Effector memory CD8-positive, alpha-beta T cell (primary cell): ENCODE measurements at regions not wholly inside any gene's neighbourhood (a gene's known extent, or its start where the extent isn't known, plus 50 kb on each side); places are given as distances from the start of the nearest gene placed in this dataset.
"Not testable (repeated sequence)": the region's sequence is repeated elsewhere in the genome, so short reads cannot be mapped to it uniquely, and the experiment has no call there.

Experiments used
- ATAC-seq: fragments of 150-1000 bp; cut with Tn5 transposase; replicated peaks from 2 replicates; pipeline ENCODE4 v1.10.0; 2021; ENCODE audit warnings: mild to moderate bottlenecking, moderate library complexity
- DNase-seq, 3 experiments: peaks; one replicate each; pipeline ENCODE4 v3.0.0; 2021
- H3K27ac Mint-ChIP-seq, 2 donors: one replicate each; pipeline ENCODE4 v1.8.0; 2022; ENCODE audit warnings: mild to moderate bottlenecking in 2 of 2, mixed read lengths in 2 of 2, moderate library complexity in 2 of 2
- H3K27me3 Mint-ChIP-seq, 2 donors: one replicate each; pipeline ENCODE4 v1.8.0; 2022; ENCODE audit warnings: mixed read lengths in 2 of 2
- H3K36me3 Mint-ChIP-seq: one replicate; pipeline ENCODE4 v1.8.0; 2022; ENCODE audit warnings: mild to moderate bottlenecking, moderate library complexity, mixed read lengths; ENCODE audit not compliant: insufficient read depth
- H3K4me1 Mint-ChIP-seq, 2 donors: one replicate each; pipeline ENCODE4 v1.8.0; 2022; ENCODE audit warnings: low read depth in 2 of 2, mixed read lengths in 2 of 2
- H3K4me3 Mint-ChIP-seq, 2 donors: one replicate each; pipeline ENCODE4 v1.8.0; 2022; ENCODE audit warnings: mild to moderate bottlenecking in 2 of 2, mixed read lengths in 2 of 2, moderate library complexity in 2 of 2
- H3K9me3 Mint-ChIP-seq, 2 donors: one replicate each; pipeline ENCODE4 v1.8.0; 2022; ENCODE audit warnings: mixed read lengths in 2 of 2

- ATAC-seq, DNase-seq: not testable (repeated sequence)
These were observed 273.5 kb upstream of the PLGLB1 start for GRCh38 chr2:87295135-87295534.

GRCh38 chr2:87301349-87301748, 279.7 kb upstream of the PLGLB1 start:
- not testable (repeated sequence) for H3K4me1 Mint-ChIP-seq

More at GRCh38 chr2:87295135-87295534, 273.5 kb upstream of the PLGLB1 start:
- not testable (repeated sequence) for H3K4me1 Mint-ChIP-seq, H3K9me3 Mint-ChIP-seq, H3K27ac Mint-ChIP-seq, H3K27me3 Mint-ChIP-seq, H3K4me3 Mint-ChIP-seq, H3K36me3 Mint-ChIP-seq

GRCh38 chr2:87301871-87302270, 280.2 kb upstream of the PLGLB1 start:
- not testable (repeated sequence) for H3K27me3 Mint-ChIP-seq, H3K9me3 Mint-ChIP-seq, H3K27ac Mint-ChIP-seq, ATAC-seq, H3K36me3 Mint-ChIP-seq, DNase-seq, H3K4me1 Mint-ChIP-seq, H3K4me3 Mint-ChIP-seq

More at GRCh38 chr2:87301349-87301748, 279.7 kb upstream of the PLGLB1 start:
- DNase-seq, H3K9me3 Mint-ChIP-seq, ATAC-seq, H3K36me3 Mint-ChIP-seq, H3K27me3 Mint-ChIP-seq, H3K27ac Mint-ChIP-seq, H3K4me3 Mint-ChIP-seq: not testable (repeated sequence)

GRCh38 chr2:87308621-87309020, 287.0 kb upstream of the PLGLB1 start:
- not testable (repeated sequence) for H3K36me3 Mint-ChIP-seq, DNase-seq, H3K27ac Mint-ChIP-seq, H3K27me3 Mint-ChIP-seq, H3K9me3 Mint-ChIP-seq, H3K4me1 Mint-ChIP-seq, ATAC-seq, H3K4me3 Mint-ChIP-seq

- not testable (repeated sequence) for H3K4me3 Mint-ChIP-seq, H3K4me1 Mint-ChIP-seq, H3K27me3 Mint-ChIP-seq, H3K9me3 Mint-ChIP-seq, DNase-seq, ATAC-seq, H3K36me3 Mint-ChIP-seq, H3K27ac Mint-ChIP-seq
These were observed 288.1 kb upstream of the PLGLB1 start for GRCh38 chr2:87309785-87310184.

- H3K27ac Mint-ChIP-seq, H3K4me1 Mint-ChIP-seq, DNase-seq, H3K36me3 Mint-ChIP-seq, H3K27me3 Mint-ChIP-seq, H3K4me3 Mint-ChIP-seq, ATAC-seq, H3K9me3 Mint-ChIP-seq: not testable (repeated sequence)
These were observed 290.3 kb upstream of the PLGLB1 start for GRCh38 chr2:87311896-87312441.

GRCh38 chr2:87314622-87315021, 293.0 kb upstream of the PLGLB1 start:
- not testable (repeated sequence) for H3K27me3 Mint-ChIP-seq, H3K27ac Mint-ChIP-seq, H3K4me1 Mint-ChIP-seq, H3K36me3 Mint-ChIP-seq, H3K9me3 Mint-ChIP-seq, DNase-seq
- peak overlapping the region; percentile 41 to 44 for H3K4me3 Mint-ChIP-seq
- peak; percentile 39 for ATAC-seq

GRCh38 chr2:87315183-87315902, 293.7 kb upstream of the PLGLB1 start:
- not testable (repeated sequence) for DNase-seq, H3K9me3 Mint-ChIP-seq, H3K36me3 Mint-ChIP-seq, H3K4me1 Mint-ChIP-seq, H3K27me3 Mint-ChIP-seq, H3K27ac Mint-ChIP-seq
- peak; percentile 59 for ATAC-seq
- peak overlapping the region; percentile 41 to 44 for H3K4me3 Mint-ChIP-seq

- not testable (repeated sequence) for H3K4me3 Mint-ChIP-seq, H3K27me3 Mint-ChIP-seq, H3K27ac Mint-ChIP-seq, H3K36me3 Mint-ChIP-seq, DNase-seq, ATAC-seq, H3K4me1 Mint-ChIP-seq, H3K9me3 Mint-ChIP-seq
These were observed 295.5 kb upstream of the PLGLB1 start for GRCh38 chr2:87317193-87317592.

- ATAC-seq, H3K27me3 Mint-ChIP-seq, H3K4me1 Mint-ChIP-seq, H3K9me3 Mint-ChIP-seq, H3K4me3 Mint-ChIP-seq, DNase-seq, H3K27ac Mint-ChIP-seq, H3K36me3 Mint-ChIP-seq: not testable (repeated sequence)
These were observed 297.3 kb upstream of the PLGLB1 start for GRCh38 chr2:87318814-87319491.

- not testable (repeated sequence) for H3K9me3 Mint-ChIP-seq, H3K27ac Mint-ChIP-seq, ATAC-seq, H3K36me3 Mint-ChIP-seq, H3K27me3 Mint-ChIP-seq, H3K4me3 Mint-ChIP-seq, DNase-seq
- H3K4me1 Mint-ChIP-seq, result peaks cover 8 to 13% of the 10 kb centered on the region in 2 donors
These were observed 298.1 kb upstream of the PLGLB1 start for GRCh38 chr2:87319705-87320104.

GRCh38 chr2:87321201-87321600, 299.6 kb upstream of the PLGLB1 start:
- H3K4me1 Mint-ChIP-seq, result peaks cover 11 to 14% of the 10 kb centered on the region in 2 donors
- H3K36me3 Mint-ChIP-seq, H3K9me3 Mint-ChIP-seq, ATAC-seq, H3K4me3 Mint-ChIP-seq, H3K27ac Mint-ChIP-seq, DNase-seq, H3K27me3 Mint-ChIP-seq: not testable (repeated sequence)

GRCh38 chr2:87324335-87325041, 302.8 kb upstream of the PLGLB1 start:
- not testable (repeated sequence) for H3K36me3 Mint-ChIP-seq, H3K9me3 Mint-ChIP-seq, H3K27me3 Mint-ChIP-seq, DNase-seq
- peak; percentile 68 for ATAC-seq
- Mint-ChIP-seq H3K27ac (peak overlapping the region in 1 of 2 donors; percentile 4), H3K4me3 (peak overlapping the region in 1 of 2 donors; percentile 48), H3K4me1 (peaks cover 11 to 14% of the 10 kb centered on the region in 2 donors)
